Esophagus squamous epithelium (tissue), 4 donors: ENCODE measurements at regions not wholly inside any gene's neighbourhood (a gene's known extent, or its start where the extent isn't known, plus 50 kb on each side); places are given as distances from the start of the nearest gene placed in this dataset.

Experiments
- CTCF ChIP-seq, 6 experiments: fragments of 450-650 bp in 4 of 6; fragments of 200-600 bp in 2 of 6; sonication (generic) in 2 of 6; IDR thresholded peaks; one replicate each; pipeline ENCODE4 v1.5.1; 2016 to 2019; ENCODE audit warnings: antibody characterized with exemption in 6 of 6, mild to moderate bottlenecking in 4 of 6, moderate library complexity in 4 of 6
- POLR2A ChIP-seq, 4 donors: fragments of 450-650 bp; IDR thresholded peaks; one replicate each; pipeline ENCODE4 v1.6.1; 2017; ENCODE audit warnings: antibody characterized with exemption in 4 of 4, mild to moderate bottlenecking in 4 of 4, moderate library complexity in 3 of 4

DNA sequence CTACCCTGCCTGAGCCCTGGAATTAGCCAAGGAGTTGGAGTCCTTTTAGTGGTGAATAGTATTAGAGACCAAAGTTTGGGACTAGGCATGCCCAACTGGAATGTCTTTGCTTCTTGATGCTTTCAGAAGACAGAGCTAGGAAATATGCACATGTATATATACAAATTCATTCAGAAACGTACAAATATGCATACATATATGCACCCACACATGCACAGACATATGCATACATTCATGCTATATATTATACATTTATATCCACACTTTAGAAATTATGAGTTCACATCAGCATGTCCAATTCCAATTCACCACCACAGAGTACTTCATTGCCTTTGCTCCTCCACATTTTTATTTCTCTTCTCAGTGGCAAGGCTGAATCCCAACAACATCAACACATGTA lies 398.3 kb upstream of the MPDZ start:
- TF ChIP-seq CTCF (IDR thresholded peaks at IDR 0.05): no peak
- TF ChIP-seq POLR2A (IDR thresholded peaks at IDR 0.05): no peak
